HEK293 (cell line): ENCODE measurements at regions not wholly inside any gene's neighbourhood (a gene's known extent, or its start where the extent isn't known, plus 50 kb on each side); places are given as distances from the start of the nearest gene placed in this dataset.

Experiments used
- CTCF ChIA-PET: fragments of 350-600 bp; formaldehyde crosslinking; extraction: SDS; loops from one replicate; lab custom pipeline; 2021; ENCODE audit warnings: antibody characterized with exemption; lab: Yijun Ruan, JAX
- POLR2A ChIA-PET: fragments of 300-600 bp; formaldehyde crosslinking; extraction: SDS; loops from one replicate; lab custom pipeline; 2020; ENCODE audit warnings: antibody characterized with exemption, inconsistent platforms; lab: Yijun Ruan, JAX
- H3K27ac ChIP-seq: fragments of 200-500 bp; sonication (Bioruptor generic); 2 replicates; pipeline ENCODE4 v1.5.1; 2014; ENCODE audit warnings: low read depth, low read length, control low read depth, inconsistent platforms; ENCODE audit errors: extremely low read depth
- H3K36me3 ChIP-seq, 2 experiments: fragments of 200-500 bp in 1 of 2; sonication (Bioruptor generic) in 1 of 2; 1 replicate in 1 of 2; 2 replicates in 1 of 2; pipeline ENCODE4 v1.5.1; 2014 to 2017; ENCODE audit warnings: inconsistent platforms in 2 of 2, low read length in 2 of 2; ENCODE audit not compliant: control insufficient read depth in 2 of 2, insufficient read depth in 1 of 2
- H3K4me1 ChIP-seq: fragments of 200-500 bp; sonication (Bioruptor generic); 2 replicates; pipeline ENCODE4 v1.5.1; 2014; ENCODE audit warnings: mild to moderate bottlenecking, low read length, inconsistent platforms; ENCODE audit not compliant: control insufficient read depth, insufficient read depth
- H3K4me3 ChIP-seq: 2 replicates; pipeline ENCODE4 v1.5.1; 2011; ENCODE audit warnings: low read depth, mild to moderate bottlenecking, control low read depth, low read length, moderate library complexity
- H3K9me3 ChIP-seq: fragments of 200-500 bp; sonication (Bioruptor generic); 2 replicates; pipeline ENCODE4 v1.5.1; 2014; ENCODE audit warnings: low read depth, low read length, inconsistent platforms; ENCODE audit not compliant: control insufficient read depth, insufficient read depth
- CTCF ChIP-seq: fragments of 450-650 bp; formaldehyde crosslinking; IDR thresholded peaks from 2 replicates; pipeline ENCODE4 v1.5.1; 2016; ENCODE audit warnings: missing biosample characterization, missing genetic modification characterization
- GLI4 ChIP-seq: fragments of 450-650 bp; formaldehyde crosslinking; IDR thresholded peaks from 2 replicates; pipeline ENCODE4 v1.5.1; 2016; ENCODE audit warnings: missing biosample characterization, missing genetic modification characterization
- HOXD13 ChIP-seq: sonication (generic); formaldehyde crosslinking; IDR thresholded peaks from 2 replicates; pipeline ENCODE4 v1.8.0; 2022; ENCODE audit warnings: missing genetic modification reagents, borderline replicate concordance
- IKZF3 ChIP-seq: fragments of 450-650 bp; IDR thresholded peaks from 2 replicates; pipeline ENCODE4 v1.5.0; 2018; ENCODE audit warnings: missing biosample characterization, mild to moderate bottlenecking, missing genetic modification characterization, moderate library complexity
- KLF8 ChIP-seq: fragments of 450-650 bp; formaldehyde crosslinking; IDR thresholded peaks from 2 replicates; pipeline ENCODE4 v1.5.1; 2016; ENCODE audit warnings: missing biosample characterization, missing genetic modification characterization
- MYNN ChIP-seq: fragments of 450-650 bp; formaldehyde crosslinking; IDR thresholded peaks from 2 replicates; pipeline ENCODE4 v1.5.1; 2016; ENCODE audit warnings: missing biosample characterization, missing genetic modification characterization, borderline replicate concordance
- SCRT2 ChIP-seq: fragments of 450-650 bp; formaldehyde crosslinking; IDR thresholded peaks from 2 replicates; pipeline ENCODE4 v1.5.1; 2016; ENCODE audit warnings: missing biosample characterization, missing genetic modification characterization
- ZBTB10 ChIP-seq: fragments of 450-650 bp; formaldehyde crosslinking; IDR thresholded peaks from 2 replicates; pipeline ENCODE4 v1.5.1; 2016; ENCODE audit warnings: missing biosample characterization, missing genetic modification characterization
- ZBTB21 ChIP-seq: fragments of 450-650 bp; formaldehyde crosslinking; IDR thresholded peaks from 2 replicates; pipeline ENCODE4 v1.5.1; 2017; ENCODE audit warnings: missing biosample characterization, missing genetic modification characterization
- ZBTB6 ChIP-seq: fragments of 450-650 bp; formaldehyde crosslinking; IDR thresholded peaks from 2 replicates; pipeline ENCODE4 v1.5.1; 2017; ENCODE audit warnings: missing biosample characterization, missing genetic modification characterization
- ZFHX2 ChIP-seq: fragments of 450-650 bp; formaldehyde crosslinking; conservative IDR thresholded peaks from 2 replicates; pipeline ENCODE4 v1.5.1; 2016; ENCODE audit warnings: missing biosample characterization, missing genetic modification characterization
- ZNF112 ChIP-seq: fragments of 450-650 bp; formaldehyde crosslinking; IDR thresholded peaks from 2 replicates; pipeline ENCODE4 v1.5.0; 2017; ENCODE audit warnings: missing biosample characterization, missing genetic modification characterization
- ZNF138 ChIP-seq: fragments of 450-650 bp; formaldehyde crosslinking; IDR thresholded peaks from 2 replicates; pipeline ENCODE4 v1.5.1; 2016; ENCODE audit warnings: missing biosample characterization, missing genetic modification characterization, borderline replicate concordance
- ZNF202 ChIP-seq: fragments of 450-650 bp; formaldehyde crosslinking; IDR thresholded peaks from 2 replicates; pipeline ENCODE4 v1.5.1; 2016; ENCODE audit warnings: missing biosample characterization, missing genetic modification characterization, borderline replicate concordance
- ZNF221 ChIP-seq: fragments of 450-650 bp; formaldehyde crosslinking; IDR thresholded peaks from 2 replicates; pipeline ENCODE4 v1.5.1; 2017; ENCODE audit warnings: missing biosample characterization, missing genetic modification characterization, borderline replicate concordance
- ZNF23 ChIP-seq: fragments of 450-650 bp; formaldehyde crosslinking; IDR thresholded peaks from 2 replicates; pipeline ENCODE4 v1.5.1; 2016; ENCODE audit warnings: missing biosample characterization, missing genetic modification characterization, borderline replicate concordance
- ZNF24 ChIP-seq: fragments of 450-650 bp; formaldehyde crosslinking; IDR thresholded peaks from 2 replicates; pipeline ENCODE4 v1.5.1; 2016; ENCODE audit warnings: missing biosample characterization, missing genetic modification characterization
- ZNF311 ChIP-seq: fragments of 450-650 bp; formaldehyde crosslinking; IDR thresholded peaks from 2 replicates; pipeline ENCODE4 v1.5.1; 2017; ENCODE audit warnings: missing biosample characterization, missing genetic modification characterization, borderline replicate concordance
- ZNF391 ChIP-seq: fragments of 450-650 bp; formaldehyde crosslinking; IDR thresholded peaks from 2 replicates; pipeline ENCODE4 v1.5.1; 2016; ENCODE audit warnings: low read depth, missing biosample characterization, missing genetic modification characterization, borderline replicate concordance
- ZNF398 ChIP-seq: fragments of 450-650 bp; formaldehyde crosslinking; IDR thresholded peaks from 2 replicates; pipeline ENCODE4 v1.5.1; 2017; ENCODE audit warnings: missing biosample characterization, missing genetic modification characterization
- ZNF580 ChIP-seq: fragments of 450-650 bp; formaldehyde crosslinking; IDR thresholded peaks from 2 replicates; pipeline ENCODE4 v1.5.1; 2016; ENCODE audit warnings: missing biosample characterization, missing genetic modification characterization
- ZNF623 ChIP-seq: fragments of 450-650 bp; formaldehyde crosslinking; IDR thresholded peaks from 2 replicates; pipeline ENCODE4 v1.5.1; 2016; ENCODE audit warnings: missing biosample characterization, missing genetic modification characterization
- ZNF654 ChIP-seq: fragments of 450-650 bp; formaldehyde crosslinking; IDR thresholded peaks from 2 replicates; pipeline ENCODE4 v1.5.1; 2016; ENCODE audit warnings: low read depth, missing biosample characterization, missing genetic modification characterization
- ZXDB ChIP-seq: fragments of 450-650 bp; formaldehyde crosslinking; IDR thresholded peaks from 2 replicates; pipeline ENCODE4 v1.5.1; 2016; ENCODE audit warnings: missing biosample characterization, missing genetic modification characterization

- Histone ChIP-seq H3K36me3 (no peaks in the 10 kb centered on the region), H3K9me3 (no peaks in the 10 kb centered on the region), H3K4me1 (no peaks in the 10 kb centered on the region), H3K4me3 (no peak overlapping the region), H3K27ac (no peak overlapping the region)
- TF ChIP-seq GLI4 (no peak), ZNF311 (tag by site-specific recombination) (no peak), ZBTB21 (tag by site-specific recombination) (no peak), ZNF623 (tag by site-specific recombination) (no peak), ZNF654 (tag by site-specific recombination) (no peak), KLF8 (tag by site-specific recombination) (no peak), CTCF (tag by site-specific recombination) (no peak), ZBTB10 (tag by site-specific recombination) (no peak), MYNN (tag by site-specific recombination) (no peak), ZNF391 (tag by site-specific recombination) (no peak), ZBTB6 (tag by site-specific recombination) (no peak), ZNF138 (tag by site-specific recombination) (no peak), ZNF112 (tag by site-specific recombination) (no peak)
- ChIA-PET POLR2A (no interaction called here), CTCF (interaction anchor here (0.7 kb wide), 1 partner anchor 340 kb away, joined by 4 read pairs; no protein-coding TSS in a partner anchor)
These were observed 217.5 kb upstream of the CNTNAP4 start for GRCh38 chr16:76059701-76060100.

- Histone ChIP-seq H3K9me3 (no peaks in the 10 kb centered on the region), H3K4me3 (no peak overlapping the region), H3K4me1 (no peaks in the 10 kb centered on the region), H3K36me3 (no peaks in the 10 kb centered on the region), H3K27ac (no peak overlapping the region)
- POLR2A ChIA-PET = no interaction called here
- CTCF ChIA-PET = interaction anchor here (0.7 kb wide), 1 partner anchor 637 kb away, joined by 3 read pairs; no protein-coding TSS in a partner anchor
- TF ChIP-seq MYNN (tag by site-specific recombination) = no peak
- no peak for TF ChIP-seq ZNF202
- TF ChIP-seq ZBTB10 (tag by site-specific recombination) = no peak
- TF ChIP-seq ZNF24 (tag by site-specific recombination) = no peak
- TF ChIP-seq ZXDB = no peak
- TF ChIP-seq ZFHX2 = no peak
- TF ChIP-seq IKZF3 (tag by site-specific recombination) = no peak
- no peak for TF ChIP-seq ZNF221 (tag by site-specific recombination)
- TF ChIP-seq SCRT2 (tag by site-specific recombination) = no peak
- TF ChIP-seq HOXD13 (CRISPR knock-in tag) = no peak
- no peak for TF ChIP-seq ZNF580 (tag by site-specific recombination)
- TF ChIP-seq ZNF23 (tag by site-specific recombination) = no peak
- no peak for TF ChIP-seq ZNF398
These were observed 205.5 kb upstream of the CNTNAP4 start for GRCh38 chr16:76071690-76072089.
